Astrocyte (in vitro differentiated cells and primary cell): ENCODE measurements at regions not wholly inside any gene's neighbourhood (a gene's known extent, or its start where the extent isn't known, plus 50 kb on each side); places are given as distances from the start of the nearest gene placed in this dataset.
A peak's percentile ranks its signal among the peaks of the same experiment; 100 is the strongest.

ENCODE experiments used
- DNase-seq: peaks from one replicate; pipeline ENCODE4 v3.0.0-alpha.2; 2010; ENCODE audit warnings: low read depth
- FAIRE-seq: peaks from 2 replicates; lab custom pipeline; 2011; peaks lifted over from hg19 to GRCh38; lab: Jason Lieb, UNC
- H2AFZ ChIP-seq: 2 replicates; pipeline ENCODE4 v1.6.0; 2012; ENCODE audit warnings: low read depth, low read length, inconsistent platforms
- H3K27ac ChIP-seq: 2 replicates; pipeline ENCODE4 v1.5.1; 2011; ENCODE audit warnings: low read depth, low read length, inconsistent platforms
- H3K27me3 ChIP-seq: 2 replicates; pipeline ENCODE4 v1.6.0; 2011; ENCODE audit warnings: low read length, inconsistent platforms; ENCODE audit not compliant: insufficient read depth
- H3K36me3 ChIP-seq: 2 replicates; pipeline ENCODE4 v1.5.1; 2011; ENCODE audit warnings: low read length, inconsistent platforms; ENCODE audit not compliant: insufficient read depth
- H3K4me1 ChIP-seq: 2 replicates; pipeline ENCODE4 v1.5.1; 2011; ENCODE audit warnings: low read length, inconsistent platforms; ENCODE audit not compliant: insufficient read depth
- H3K4me2 ChIP-seq: 2 replicates; pipeline ENCODE4 v1.6.0; 2012; ENCODE audit warnings: low read length, inconsistent platforms
- H3K4me3 ChIP-seq: 2 replicates; pipeline ENCODE4 v1.5.1; 2011; ENCODE audit warnings: low read depth, mild to moderate bottlenecking, low read length, inconsistent platforms; ENCODE audit not compliant: insufficient read depth
- H3K79me2 ChIP-seq: 2 replicates; pipeline ENCODE4 v1.6.0; 2012; ENCODE audit warnings: mild to moderate bottlenecking, low read length, inconsistent platforms; ENCODE audit not compliant: insufficient read depth
- H3K9ac ChIP-seq: 2 replicates; pipeline ENCODE4 v1.6.0; 2012; ENCODE audit warnings: mild to moderate bottlenecking, low read length, inconsistent platforms
- H3K9me3 ChIP-seq: 2 replicates; pipeline ENCODE4 v1.5.1; 2012; ENCODE audit warnings: low read depth, mild to moderate bottlenecking, low read length, inconsistent platforms; ENCODE audit not compliant: insufficient read depth
- H4K20me1 ChIP-seq: 2 replicates; pipeline ENCODE4 v1.6.0; 2012; ENCODE audit warnings: low read length, inconsistent platforms; ENCODE audit not compliant: insufficient read depth
- H3K27ac Mint-ChIP-seq: one replicate; pipeline ENCODE4 v1.8.0; 2021; ENCODE audit warnings: mild to moderate bottlenecking, mixed read lengths; ENCODE audit not compliant: unreplicated experiment
- H3K27me3 Mint-ChIP-seq: one replicate; pipeline ENCODE4 v1.8.0; 2021; ENCODE audit warnings: low read depth, mixed read lengths; ENCODE audit not compliant: unreplicated experiment
- H3K36me3 Mint-ChIP-seq: one replicate; pipeline ENCODE4 v1.8.0; 2021; ENCODE audit warnings: low read depth, mixed read lengths; ENCODE audit not compliant: unreplicated experiment
- H3K4me1 Mint-ChIP-seq: one replicate; pipeline ENCODE4 v1.8.0; 2021; ENCODE audit warnings: low read depth, mixed read lengths; ENCODE audit not compliant: unreplicated experiment
- H3K4me3 Mint-ChIP-seq: one replicate; pipeline ENCODE4 v1.8.0; 2021; ENCODE audit warnings: mild to moderate bottlenecking, moderate library complexity, mixed read lengths; ENCODE audit not compliant: unreplicated experiment
- H3K9me3 Mint-ChIP-seq: one replicate; pipeline ENCODE4 v1.8.0; 2021; ENCODE audit warnings: mild to moderate bottlenecking, mixed read lengths; ENCODE audit not compliant: unreplicated experiment
- CTCF ChIP-seq: IDR thresholded peaks from 2 replicates; pipeline ENCODE4 v1.5.1; 2011; ENCODE audit warnings: low read depth, mild to moderate bottlenecking, inconsistent platforms, low read length, moderate library complexity; ENCODE audit not compliant: insufficient read depth
- EZH2 ChIP-seq: IDR thresholded peaks from 2 replicates; pipeline ENCODE4 v1.6.1; 2012; ENCODE audit warnings: mild to moderate bottlenecking, low read length, inconsistent platforms; ENCODE audit not compliant: insufficient read depth

GRCh38 chr1:201751872-201752271 is 77.1 kb upstream of the IPO9 start:
- TF ChIP-seq EZH2, result no peak
- TF ChIP-seq CTCF, result no peak
- Histone ChIP-seq H3K27me3 (no peaks in the 10 kb centered on the region), H3K4me3 (no peak overlapping the region), H4K20me1 (no peaks in the 10 kb centered on the region), H3K79me2 (peaks cover 82% of the 10 kb centered on the region), H3K9ac (peak overlapping the region; percentile 64), H3K36me3 (no peaks in the 10 kb centered on the region), H2AFZ (no peak overlapping the region), H3K9me3 (no peaks in the 10 kb centered on the region), H3K27ac (peak overlapping the region; percentile 94), H3K4me2 (peak overlapping the region; percentile 44), H3K4me1 (peaks cover 91% of the 10 kb centered on the region)
- DNase-seq (no peak), FAIRE-seq (no peak)
- Mint-ChIP-seq H3K9me3 (no peaks in the 10 kb centered on the region), H3K27me3 (no peaks in the 10 kb centered on the region), H3K4me1 (peaks cover 88% of the 10 kb centered on the region), H3K36me3 (no peaks in the 10 kb centered on the region), H3K27ac (peak overlapping the region; percentile 23), H3K4me3 (no peak overlapping the region)

DNA sequence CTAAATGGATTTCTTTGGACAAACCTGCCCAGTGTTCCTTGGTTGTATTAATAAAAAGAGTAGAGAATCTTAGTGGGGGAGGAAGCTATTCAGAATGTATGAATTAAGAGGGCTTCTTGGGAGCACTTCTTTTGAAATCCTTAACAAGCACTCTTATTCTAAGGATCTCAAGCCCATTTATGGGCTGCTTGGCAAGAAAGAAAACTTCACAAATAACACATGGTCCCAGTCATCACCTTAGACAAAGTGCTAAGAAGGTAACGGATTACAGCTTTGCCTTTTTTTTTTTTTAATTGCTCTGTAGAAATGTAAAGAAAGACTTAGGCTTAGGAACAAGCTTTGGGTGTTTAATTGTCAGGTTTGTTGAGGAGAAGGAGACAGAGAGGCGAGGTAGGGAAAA is 76.6 kb upstream of the IPO9 start:
- H3K27me3 Mint-ChIP-seq, result no peaks in the 10 kb centered on the region
- FAIRE-seq (no peak), DNase-seq (no peak)
- Histone ChIP-seq H3K9me3 (no peaks in the 10 kb centered on the region), H3K9ac (peak overlapping the region; percentile 64), H3K36me3 (no peaks in the 10 kb centered on the region), H3K27me3 (no peaks in the 10 kb centered on the region), H3K27ac (peak overlapping the region; percentile 94), H3K4me2 (peak overlapping the region; percentile 44), H4K20me1 (no peaks in the 10 kb centered on the region), H3K4me1 (peaks cover 91% of the 10 kb centered on the region), H2AFZ (no peak overlapping the region), H3K4me3 (no peak overlapping the region), H3K79me2 (peaks cover 82% of the 10 kb centered on the region)
- no peak overlapping the region for H3K4me3 Mint-ChIP-seq
- no peak for TF ChIP-seq EZH2
- TF ChIP-seq CTCF, result no peak
- H3K27ac Mint-ChIP-seq, result peak overlapping the region; percentile 23
- H3K9me3 Mint-ChIP-seq, result no peaks in the 10 kb centered on the region
- no peaks in the 10 kb centered on the region for H3K36me3 Mint-ChIP-seq
- H3K4me1 Mint-ChIP-seq, result peaks cover 88% of the 10 kb centered on the region

GRCh38 chr1:201753492-201753891 is 75.5 kb upstream of the IPO9 start:
- H3K27ac Mint-ChIP-seq, result peak overlapping the region; percentile 45
- H3K27me3 Mint-ChIP-seq, result no peaks in the 10 kb centered on the region
- H3K36me3 Mint-ChIP-seq, result no peaks in the 10 kb centered on the region
- Histone ChIP-seq H2AFZ (no peak overlapping the region), H3K27me3 (no peaks in the 10 kb centered on the region), H3K9ac (peak overlapping the region; percentile 64), H3K4me2 (peak overlapping the region; percentile 46), H3K9me3 (no peaks in the 10 kb centered on the region), H3K4me1 (peaks cover 86% of the 10 kb centered on the region), H3K4me3 (no peak overlapping the region), H4K20me1 (peaks cover 11% of the 10 kb centered on the region), H3K27ac (peak overlapping the region; percentile 94), H3K36me3 (peaks cover 3% of the 10 kb centered on the region), H3K79me2 (peaks cover 87% of the 10 kb centered on the region)
- DNase-seq (no peak), FAIRE-seq (no peak)
- TF ChIP-seq EZH2 (no peak), CTCF (no peak)
- H3K9me3 Mint-ChIP-seq, result no peaks in the 10 kb centered on the region
- H3K4me1 Mint-ChIP-seq, result peaks cover 85% of the 10 kb centered on the region
- H3K4me3 Mint-ChIP-seq, result no peak overlapping the region
